ENCODE measurements at regions not wholly inside any gene's neighbourhood (a gene's known extent, or its start where the extent isn't known, plus 50 kb on each side); places are given as distances from the start of the nearest gene placed in this dataset.
"Not testable (repeated sequence)": the region's sequence is repeated elsewhere in the genome, so short reads cannot be mapped to it uniquely, and the experiment has no call there.

DNA sequence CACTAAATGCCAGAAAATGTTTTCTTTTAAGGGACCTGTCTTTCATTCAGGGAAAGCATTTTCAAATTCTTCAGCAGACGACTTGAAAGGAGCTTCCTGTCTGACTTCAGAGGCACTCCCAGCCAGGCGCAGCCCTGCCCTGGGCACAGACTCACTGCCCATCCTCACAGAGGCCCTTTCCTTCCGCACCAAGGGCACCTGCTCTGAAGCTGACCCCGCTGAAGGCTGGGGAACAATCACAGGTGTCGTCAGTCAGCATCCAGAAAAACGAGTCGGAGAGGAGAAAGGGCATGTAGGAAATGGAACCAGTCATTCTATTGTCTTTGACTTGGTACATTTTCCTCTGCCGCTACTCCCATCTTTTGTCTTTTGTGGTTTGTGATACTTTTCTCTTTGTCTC lies 125.3 kb upstream of the PARD3 start:
- no peak for DNase-seq (ENCODE audit: low read depth, low spot score)
- ChIA-PET POLR2A (no interaction called here), CTCF (interaction anchor here (1.3 kb wide), 1 partner anchor 256 kb away, joined by 3 read pairs; no protein-coding TSS in a partner anchor)
- TF ChIP-seq, protein P1, sequence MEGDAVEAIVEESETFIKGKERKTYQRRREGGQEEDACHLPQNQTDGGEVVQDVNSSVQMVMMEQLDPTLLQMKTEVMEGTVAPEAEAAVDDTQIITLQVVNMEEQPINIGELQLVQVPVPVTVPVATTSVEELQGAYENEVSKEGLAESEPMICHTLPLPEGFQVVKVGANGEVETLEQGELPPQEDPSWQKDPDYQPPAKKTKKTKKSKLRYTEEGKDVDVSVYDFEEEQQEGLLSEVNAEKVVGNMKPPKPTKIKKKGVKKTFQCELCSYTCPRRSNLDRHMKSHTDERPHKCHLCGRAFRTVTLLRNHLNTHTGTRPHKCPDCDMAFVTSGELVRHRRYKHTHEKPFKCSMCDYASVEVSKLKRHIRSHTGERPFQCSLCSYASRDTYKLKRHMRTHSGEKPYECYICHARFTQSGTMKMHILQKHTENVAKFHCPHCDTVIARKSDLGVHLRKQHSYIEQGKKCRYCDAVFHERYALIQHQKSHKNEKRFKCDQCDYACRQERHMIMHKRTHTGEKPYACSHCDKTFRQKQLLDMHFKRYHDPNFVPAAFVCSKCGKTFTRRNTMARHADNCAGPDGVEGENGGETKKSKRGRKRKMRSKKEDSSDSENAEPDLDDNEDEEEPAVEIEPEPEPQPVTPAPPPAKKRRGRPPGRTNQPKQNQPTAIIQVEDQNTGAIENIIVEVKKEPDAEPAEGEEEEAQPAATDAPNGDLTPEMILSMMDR (IDR thresholded peaks at IDR 0.05; ENCODE audit: insufficient read depth, low read length, missing control alignments): no peak
- no peak overlapping the region for H3K4me3 ChIP-seq (ENCODE audit: low read depth, low read length)

DNA sequence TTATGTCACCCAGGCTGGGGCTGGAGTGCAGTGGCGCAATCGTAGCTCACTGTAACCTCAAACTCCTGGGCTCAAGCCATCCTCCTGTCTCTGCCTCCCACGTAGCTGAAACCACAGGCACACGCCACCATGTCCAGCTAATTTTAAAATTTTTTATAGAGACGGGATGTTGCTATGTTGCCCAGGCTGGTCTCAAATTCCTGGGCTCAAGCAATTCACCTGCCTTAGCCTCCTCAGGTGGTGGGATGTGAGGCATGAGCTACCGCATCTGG lies 123.2 kb upstream of the PARD3 start:
- no peak for DNase-seq (ENCODE audit: low read depth, low spot score)
- H3K4me3 ChIP-seq (ENCODE audit: low read depth, low read length): no peak overlapping the region
- ChIA-PET POLR2A (no interaction called here), CTCF (interaction anchor here (1.0 to 2.1 kb wide), 8 partner anchors 9 to 214 kb away, joined by 3 to 10 read pairs (median 4); no protein-coding TSS in a partner anchor)
- TF ChIP-seq, protein P1 (IDR thresholded peaks at IDR 0.05; ENCODE audit: insufficient read depth, low read length, missing control alignments): no peak

DNA sequence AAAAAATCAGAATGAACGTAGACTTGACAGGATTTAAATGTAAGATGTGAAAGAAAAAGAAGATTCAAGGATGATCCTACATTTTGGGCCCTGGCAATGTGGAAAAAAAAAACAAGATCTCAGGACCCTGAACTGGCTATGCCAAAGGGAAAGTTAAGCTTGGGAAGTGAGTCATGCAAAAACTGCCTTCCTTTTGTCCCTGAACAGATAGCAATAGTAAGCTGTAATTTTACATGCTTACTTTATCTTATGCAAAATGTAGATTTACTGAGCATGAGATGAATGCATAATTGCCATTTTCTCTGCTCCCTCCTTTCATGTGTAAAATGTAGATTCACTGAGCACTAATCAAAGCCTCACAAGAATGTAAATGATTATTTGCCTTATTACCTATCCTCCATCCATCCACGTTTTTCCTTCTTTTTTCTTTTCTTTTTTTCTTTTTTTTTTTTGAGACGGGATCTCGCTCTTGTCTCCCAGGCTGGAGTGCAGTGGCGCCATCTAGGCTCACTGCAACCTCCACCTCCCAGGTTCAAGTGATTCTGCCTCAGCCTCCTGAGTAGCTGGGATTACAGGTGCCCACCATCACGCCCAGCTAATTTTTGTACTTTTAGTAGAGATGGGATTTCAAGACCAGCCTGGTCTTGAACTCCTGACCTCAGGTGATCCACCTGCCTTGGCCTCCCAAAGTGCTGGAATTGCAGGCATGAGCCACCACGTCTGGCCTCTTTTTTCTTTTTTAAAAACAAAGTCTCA lies 122.7 kb upstream of the PARD3 start:
- DNase-seq (ENCODE audit: low read depth, low spot score); H3K4me3 ChIP-seq (ENCODE audit: low read depth, low read length); POLR2A ChIA-PET: not testable (repeated sequence)
- CTCF ChIA-PET: interaction anchor here (0.9 to 2.1 kb wide), 8 partner anchors 8 to 217 kb away, joined by 3 to 10 read pairs (median 4); no protein-coding TSS in a partner anchor

DNA sequence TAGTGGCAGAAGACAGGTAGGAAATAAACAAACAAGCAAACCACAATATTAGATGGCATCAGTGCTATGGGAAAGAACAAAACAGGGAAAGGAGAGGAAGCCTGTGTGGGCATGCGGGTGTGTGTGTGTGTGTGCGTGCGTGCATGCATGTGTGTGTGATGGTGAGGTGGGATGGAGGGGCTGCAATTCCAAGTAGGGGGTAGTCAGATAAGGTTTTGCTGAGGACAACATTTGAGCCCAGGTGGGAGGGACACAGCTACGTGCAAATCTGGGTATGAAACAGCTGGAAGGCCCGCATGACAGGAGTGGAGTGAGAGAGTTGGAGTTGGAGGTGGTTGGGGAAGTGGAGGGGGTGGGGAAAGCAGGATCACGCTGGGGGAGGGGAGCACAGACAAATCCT lies 121.0 kb upstream of the PARD3 start:
- ChIA-PET POLR2A (no interaction called here), CTCF (no interaction called here)
- no peak overlapping the region for H3K4me3 ChIP-seq (ENCODE audit: low read depth, low read length)
- TF ChIP-seq, protein P1 (IDR thresholded peaks at IDR 0.05; ENCODE audit: insufficient read depth, low read length, missing control alignments): no peak
- DNase-seq (ENCODE audit: low read depth, low spot score): no peak

DNA sequence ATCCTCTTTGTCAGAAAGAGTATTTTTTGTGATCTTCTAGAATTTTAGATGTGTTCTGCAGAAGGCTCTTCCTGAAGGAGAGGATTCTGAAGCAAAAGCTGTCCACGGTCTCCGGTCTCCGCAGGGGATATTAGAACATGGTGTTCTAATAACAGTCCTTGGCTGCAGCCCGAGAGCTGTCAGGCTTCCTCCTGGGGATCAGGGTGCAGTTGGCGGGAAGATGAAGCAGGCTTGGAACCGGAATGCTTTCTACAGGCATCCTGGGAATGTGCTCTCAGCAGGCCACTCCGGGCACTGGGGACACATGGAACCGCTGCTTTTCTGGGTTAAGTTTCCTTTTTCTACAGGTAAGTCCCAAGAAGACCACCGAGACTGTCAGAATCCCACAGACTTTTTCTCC lies 118.6 kb upstream of the PARD3 start:
- no peak overlapping the region for H3K4me3 ChIP-seq (ENCODE audit: low read depth, low read length)
- TF ChIP-seq, protein P1 (IDR thresholded peaks at IDR 0.05; ENCODE audit: insufficient read depth, low read length, missing control alignments): no peak
- ChIA-PET POLR2A (no interaction called here), CTCF (no interaction called here)
- no peak for DNase-seq (ENCODE audit: low read depth, low spot score)

DNA sequence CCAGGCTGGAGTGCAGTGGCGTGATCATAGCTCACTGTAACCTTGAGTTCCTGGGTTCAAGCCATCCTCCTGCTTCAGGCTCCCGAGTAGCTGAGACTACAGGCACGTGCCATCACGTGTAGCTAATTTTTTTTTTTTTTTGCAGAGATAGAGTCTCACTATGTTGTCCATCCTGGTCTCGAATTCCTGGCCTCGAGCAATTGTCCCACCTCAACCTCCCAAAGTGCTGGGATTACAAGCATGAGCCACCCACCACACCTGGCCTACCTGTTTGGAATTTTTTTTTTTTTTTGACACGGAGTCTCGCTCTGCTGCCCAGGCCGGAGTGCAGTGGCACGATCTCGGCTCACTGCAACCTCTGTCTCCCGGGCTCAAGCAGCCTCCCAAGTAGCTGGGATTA lies 117.1 kb upstream of the PARD3 start:
- TF ChIP-seq, protein P1 (IDR thresholded peaks at IDR 0.05; ENCODE audit: insufficient read depth, low read length, missing control alignments): no peak
- no peak overlapping the region for H3K4me3 ChIP-seq (ENCODE audit: low read depth, low read length)
- DNase-seq (ENCODE audit: low read depth, low spot score): no peak
- POLR2A ChIA-PET: no interaction called here
- CTCF ChIA-PET: interaction anchor here (0.9 kb wide), 1 partner anchor 208 kb away, joined by 3 read pairs; no protein-coding TSS in a partner anchor

DNA sequence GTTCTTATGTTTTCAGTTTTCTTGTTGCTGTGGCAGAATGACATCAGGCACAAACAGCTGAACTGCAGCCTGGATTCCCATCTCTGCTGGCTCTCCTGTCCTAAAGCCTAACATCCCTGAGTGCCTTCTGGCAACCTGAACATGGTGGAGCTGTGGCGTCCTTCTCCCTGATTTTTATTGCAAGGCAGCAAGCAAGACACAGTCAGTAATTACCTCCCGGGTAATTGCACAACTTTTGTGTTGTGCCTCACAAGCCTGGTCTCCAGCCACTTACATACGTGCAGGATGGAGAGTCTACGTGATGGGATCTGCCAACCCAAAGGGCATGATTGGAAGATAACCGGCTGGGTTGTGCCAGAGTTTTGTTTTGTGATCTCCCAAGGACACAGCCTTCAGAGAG lies 116.1 kb upstream of the PARD3 start:
- ChIA-PET CTCF (interaction anchor here (0.9 kb wide), 1 partner anchor 207 kb away, joined by 3 read pairs; no protein-coding TSS in a partner anchor), POLR2A (no interaction called here)
- TF ChIP-seq, protein P1 (IDR thresholded peaks at IDR 0.05; ENCODE audit: insufficient read depth, low read length, missing control alignments): no peak
- no peak overlapping the region for H3K4me3 ChIP-seq (ENCODE audit: low read depth, low read length)
- DNase-seq (ENCODE audit: low read depth, low spot score): no peak
